DND-41 (cell line): ENCODE measurements at regions not wholly inside any gene's neighbourhood (a gene's known extent, or its start where the extent isn't known, plus 50 kb on each side); places are given as distances from the start of the nearest gene placed in this dataset.

Experiments used
- ATAC-seq: fragments of 200-7000 bp; cut with Tn5 transposase; 3 replicates; pipeline ENCODE4 v1.9.1; 2021; ENCODE audit warnings: low read depth; ENCODE audit not compliant: insufficient read depth
- DNase-seq: peaks from one replicate; pipeline ENCODE4 v3.0.0-alpha.2; 2020
- H2AFZ ChIP-seq: 2 replicates; pipeline ENCODE4 v1.6.0; 2012; ENCODE audit warnings: low read depth, low read length
- H3K27ac ChIP-seq: 2 replicates; pipeline ENCODE4 v1.5.1; 2012; ENCODE audit warnings: low read length, inconsistent platforms
- H3K27me3 ChIP-seq: fragments of 200-600 bp; sonication (generic); 2 replicates; pipeline ENCODE4 v1.6.0; 2012; ENCODE audit warnings: low read length, mild to moderate bottlenecking, inconsistent platforms; ENCODE audit not compliant: insufficient read depth, poor library complexity
- H3K36me3 ChIP-seq: 2 replicates; pipeline ENCODE4 v1.5.1; 2012; ENCODE audit warnings: low read length, inconsistent platforms; ENCODE audit not compliant: insufficient read depth
- H3K4me1 ChIP-seq: 2 replicates; pipeline ENCODE4 v1.5.1; 2012; ENCODE audit warnings: mild to moderate bottlenecking, low read length; ENCODE audit not compliant: insufficient read depth
- H3K4me2 ChIP-seq: 2 replicates; pipeline ENCODE4 v1.6.0; 2012; ENCODE audit warnings: mild to moderate bottlenecking, moderate library complexity, low read length, inconsistent platforms; ENCODE audit not compliant: insufficient read depth
- H3K4me3 ChIP-seq, 2 experiments: fragments of 200-600 bp in 1 of 2; shearing (Covaris generic) in 1 of 2; 2 replicates each; pipeline ENCODE4 v1.5.1; 2012 to 2016; ENCODE audit warnings: inconsistent platforms in 2 of 2, low read length in 2 of 2, mild to moderate bottlenecking in 2 of 2, low read depth in 1 of 2, moderate library complexity in 1 of 2
- H3K79me2 ChIP-seq: 2 replicates; pipeline ENCODE4 v1.6.0; 2012; ENCODE audit warnings: low read length, inconsistent platforms; ENCODE audit not compliant: insufficient read depth
- H3K9ac ChIP-seq: 2 replicates; pipeline ENCODE4 v1.6.0; 2012; ENCODE audit warnings: low read depth, mild to moderate bottlenecking, inconsistent platforms, low read length, moderate library complexity
- H3K9me3 ChIP-seq: 2 replicates; pipeline ENCODE4 v1.5.1; 2012; ENCODE audit warnings: low read length, moderate library complexity, mild to moderate bottlenecking, inconsistent platforms; ENCODE audit not compliant: insufficient read depth, severe bottlenecking
- H4K20me1 ChIP-seq: 2 replicates; pipeline ENCODE4 v1.6.0; 2012; ENCODE audit warnings: low read length; ENCODE audit not compliant: insufficient read depth
- EZH2 ChIP-seq: IDR thresholded peaks from 3 replicates; pipeline ENCODE4 v1.6.1; 2012; ENCODE audit warnings: borderline replicate concordance, low read depth, mild to moderate bottlenecking, moderate library complexity, low read length, inconsistent platforms; ENCODE audit not compliant: severe bottlenecking
- TF ChIP-seq, protein P1 (sequence below): IDR thresholded peaks from 2 replicates; pipeline ENCODE4 v1.5.1; 2012; ENCODE audit warnings: borderline replicate concordance, low read length, moderate library complexity, mild to moderate bottlenecking; ENCODE audit not compliant: poor library complexity, severe bottlenecking; ENCODE audit errors: extremely low read depth

DNA sequence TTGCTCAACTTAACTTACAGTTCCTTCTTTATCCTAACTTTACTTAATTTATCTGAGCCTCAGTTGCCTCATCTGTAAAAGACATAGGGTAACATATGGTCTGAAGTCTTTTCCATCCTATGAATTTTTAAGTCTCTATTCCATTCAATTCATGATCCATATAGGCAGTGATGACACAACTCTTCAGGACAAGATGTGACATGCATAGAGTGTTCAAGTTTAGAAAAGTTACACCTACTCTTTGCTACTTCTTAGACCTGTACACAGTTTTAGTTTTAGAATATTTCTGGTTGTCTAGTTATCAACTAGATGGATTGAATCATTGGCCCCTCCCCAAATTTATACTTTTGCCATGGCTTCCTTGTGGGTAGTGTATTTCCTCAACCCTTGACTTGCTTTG, 50.7 kb upstream of the ELL2 start:
- DNase-seq (no peak), ATAC-seq (no peak)
- Histone ChIP-seq H3K27me3 (no peaks in the 10 kb centered on the region), H4K20me1 (no peaks in the 10 kb centered on the region), H3K9me3 (no peaks in the 10 kb centered on the region), H3K9ac (no peak overlapping the region), H3K27ac (no peak overlapping the region), H3K79me2 (no peaks in the 10 kb centered on the region), H3K4me3 (no peak overlapping the region), H3K36me3 (no peaks in the 10 kb centered on the region), H3K4me1 (no peaks in the 10 kb centered on the region), H2AFZ (peak overlapping the region; percentile 20; the same call in 1 of the 2 replicates), H3K4me2 (no peak overlapping the region)
- TF ChIP-seq, protein P1, sequence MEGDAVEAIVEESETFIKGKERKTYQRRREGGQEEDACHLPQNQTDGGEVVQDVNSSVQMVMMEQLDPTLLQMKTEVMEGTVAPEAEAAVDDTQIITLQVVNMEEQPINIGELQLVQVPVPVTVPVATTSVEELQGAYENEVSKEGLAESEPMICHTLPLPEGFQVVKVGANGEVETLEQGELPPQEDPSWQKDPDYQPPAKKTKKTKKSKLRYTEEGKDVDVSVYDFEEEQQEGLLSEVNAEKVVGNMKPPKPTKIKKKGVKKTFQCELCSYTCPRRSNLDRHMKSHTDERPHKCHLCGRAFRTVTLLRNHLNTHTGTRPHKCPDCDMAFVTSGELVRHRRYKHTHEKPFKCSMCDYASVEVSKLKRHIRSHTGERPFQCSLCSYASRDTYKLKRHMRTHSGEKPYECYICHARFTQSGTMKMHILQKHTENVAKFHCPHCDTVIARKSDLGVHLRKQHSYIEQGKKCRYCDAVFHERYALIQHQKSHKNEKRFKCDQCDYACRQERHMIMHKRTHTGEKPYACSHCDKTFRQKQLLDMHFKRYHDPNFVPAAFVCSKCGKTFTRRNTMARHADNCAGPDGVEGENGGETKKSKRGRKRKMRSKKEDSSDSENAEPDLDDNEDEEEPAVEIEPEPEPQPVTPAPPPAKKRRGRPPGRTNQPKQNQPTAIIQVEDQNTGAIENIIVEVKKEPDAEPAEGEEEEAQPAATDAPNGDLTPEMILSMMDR, result no peak
- no peak for TF ChIP-seq EZH2
